Choroid plexus epithelial cell (primary cell): ENCODE measurements at regions not wholly inside any gene's neighbourhood (a gene's known extent, or its start where the extent isn't known, plus 50 kb on each side); places are given as distances from the start of the nearest gene placed in this dataset.
"Not testable (repeated sequence)": the region's sequence is repeated elsewhere in the genome, so short reads cannot be mapped to it uniquely, and the experiment has no call there.

Experiments
- DNase-seq: peaks from one replicate; pipeline ENCODE4 v3.0.0-alpha.2; 2010; ENCODE audit warnings: low read depth
- H3K4me3 ChIP-seq: 2 replicates; pipeline ENCODE4 v1.5.1; 2011; ENCODE audit warnings: low read depth, mild to moderate bottlenecking, control low read depth, low read length, moderate library complexity
- TF ChIP-seq, protein P1 (sequence below): conservative IDR thresholded peaks from 2 replicates; pipeline ENCODE4 v1.5.1; 2011; ENCODE audit warnings: low read depth, mild to moderate bottlenecking, control low read depth, inconsistent platforms, low read length, moderate library complexity

DNA sequence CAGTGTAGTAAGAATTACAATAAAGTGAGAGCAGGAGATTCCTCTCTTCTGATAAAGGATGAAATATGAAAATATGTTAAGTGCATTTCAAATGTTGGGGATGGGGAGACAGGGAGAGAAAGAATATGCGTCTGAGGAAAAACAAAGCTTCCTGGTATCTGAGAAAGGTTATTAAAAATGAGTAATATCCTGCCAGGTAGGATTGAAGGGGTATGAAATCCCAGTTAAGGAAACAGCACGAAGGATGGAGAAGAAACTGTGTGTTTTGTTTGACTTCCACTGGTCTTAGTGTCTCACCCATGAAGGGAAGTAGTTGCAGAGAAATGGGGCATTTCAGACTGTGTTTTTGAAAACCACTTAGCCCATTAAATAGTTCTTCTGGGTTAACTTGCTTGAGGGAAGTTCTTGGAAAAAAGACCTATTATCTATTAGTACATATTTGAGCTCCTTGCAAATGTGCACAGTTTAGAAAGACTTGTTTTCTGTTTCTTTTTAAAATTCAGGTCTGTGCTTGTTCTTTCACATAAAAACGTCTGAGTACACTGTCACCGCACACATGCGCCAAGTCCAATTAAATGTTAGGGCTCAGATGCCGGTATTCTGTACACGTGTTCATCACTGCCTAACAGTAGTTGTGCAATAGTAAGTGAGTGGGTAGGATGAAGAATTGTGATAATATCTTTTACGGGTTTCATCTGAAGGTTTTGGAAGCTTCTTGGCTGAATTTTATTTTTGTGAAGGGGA lies 196.1 kb upstream of the P2RY1 start:
- peak; percentile 26 for DNase-seq
- TF ChIP-seq, protein P1, sequence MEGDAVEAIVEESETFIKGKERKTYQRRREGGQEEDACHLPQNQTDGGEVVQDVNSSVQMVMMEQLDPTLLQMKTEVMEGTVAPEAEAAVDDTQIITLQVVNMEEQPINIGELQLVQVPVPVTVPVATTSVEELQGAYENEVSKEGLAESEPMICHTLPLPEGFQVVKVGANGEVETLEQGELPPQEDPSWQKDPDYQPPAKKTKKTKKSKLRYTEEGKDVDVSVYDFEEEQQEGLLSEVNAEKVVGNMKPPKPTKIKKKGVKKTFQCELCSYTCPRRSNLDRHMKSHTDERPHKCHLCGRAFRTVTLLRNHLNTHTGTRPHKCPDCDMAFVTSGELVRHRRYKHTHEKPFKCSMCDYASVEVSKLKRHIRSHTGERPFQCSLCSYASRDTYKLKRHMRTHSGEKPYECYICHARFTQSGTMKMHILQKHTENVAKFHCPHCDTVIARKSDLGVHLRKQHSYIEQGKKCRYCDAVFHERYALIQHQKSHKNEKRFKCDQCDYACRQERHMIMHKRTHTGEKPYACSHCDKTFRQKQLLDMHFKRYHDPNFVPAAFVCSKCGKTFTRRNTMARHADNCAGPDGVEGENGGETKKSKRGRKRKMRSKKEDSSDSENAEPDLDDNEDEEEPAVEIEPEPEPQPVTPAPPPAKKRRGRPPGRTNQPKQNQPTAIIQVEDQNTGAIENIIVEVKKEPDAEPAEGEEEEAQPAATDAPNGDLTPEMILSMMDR, result no peak
- H3K4me3 ChIP-seq, result no peak overlapping the region

DNA sequence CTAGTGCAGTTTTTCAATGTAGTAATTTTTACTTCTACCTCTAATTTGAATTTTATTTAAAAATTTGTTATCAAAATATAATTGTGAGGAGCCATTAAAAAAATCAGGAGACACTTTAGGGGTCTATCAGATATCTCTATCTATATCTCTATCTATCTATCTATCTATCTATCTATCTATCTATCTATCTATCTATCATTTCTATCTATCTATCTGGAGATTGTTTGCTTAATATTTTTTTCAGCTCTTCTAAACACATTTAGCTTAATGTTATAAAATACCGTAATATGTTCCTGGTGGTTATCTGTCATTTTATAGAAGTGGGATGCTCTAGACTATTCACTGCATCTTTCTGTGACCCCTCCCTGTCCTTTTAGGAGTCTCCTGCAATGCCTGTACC lies 193.7 kb upstream of the P2RY1 start:
- DNase-seq, result no peak
- TF ChIP-seq, protein P1, result no peak

GRCh38 chr3:152642658-152643057 lies 192.3 kb upstream of the P2RY1 start:
- DNase-seq, result no peak
- H3K4me3 ChIP-seq, result no peak overlapping the region
- TF ChIP-seq, protein P1, result no peak

More for the DNA sequence above, 193.7 kb upstream of the P2RY1 start:
- H3K4me3 ChIP-seq, result no peak overlapping the region

GRCh38 chr3:152644478-152644877 lies 190.5 kb upstream of the P2RY1 start:
- H3K4me3 ChIP-seq, result no peak overlapping the region
- no peak for DNase-seq
- TF ChIP-seq, protein P1, result no peak

- H3K4me3 ChIP-seq, result no peak overlapping the region
- TF ChIP-seq, protein P1, result no peak
- no peak for DNase-seq
These were observed 188.9 kb upstream of the P2RY1 start for GRCh38 chr3:152646004-152646403.

- DNase-seq, result no peak
- TF ChIP-seq, protein P1, result no peak
- H3K4me3 ChIP-seq, result no peak overlapping the region
These were observed 184.8 kb upstream of the P2RY1 start for GRCh38 chr3:152650177-152650576.

GRCh38 chr3:152650923-152651322 lies 184.0 kb upstream of the P2RY1 start:
- H3K4me3 ChIP-seq, DNase-seq: not testable (repeated sequence)
